SHP77 (cell line): ENCODE measurements at regions not wholly inside any gene's neighbourhood (a gene's known extent, or its start where the extent isn't known, plus 50 kb on each side); places are given as distances from the start of the nearest gene placed in this dataset.
"Not testable (repeated sequence)": the region's sequence is repeated elsewhere in the genome, so short reads cannot be mapped to it uniquely, and the experiment has no call there.

Experiments used
- DNase-seq, 2 experiments: peaks; one replicate each; lab custom pipeline; 2025; lab: John Stamatoyannopoulos, UW

DNA sequence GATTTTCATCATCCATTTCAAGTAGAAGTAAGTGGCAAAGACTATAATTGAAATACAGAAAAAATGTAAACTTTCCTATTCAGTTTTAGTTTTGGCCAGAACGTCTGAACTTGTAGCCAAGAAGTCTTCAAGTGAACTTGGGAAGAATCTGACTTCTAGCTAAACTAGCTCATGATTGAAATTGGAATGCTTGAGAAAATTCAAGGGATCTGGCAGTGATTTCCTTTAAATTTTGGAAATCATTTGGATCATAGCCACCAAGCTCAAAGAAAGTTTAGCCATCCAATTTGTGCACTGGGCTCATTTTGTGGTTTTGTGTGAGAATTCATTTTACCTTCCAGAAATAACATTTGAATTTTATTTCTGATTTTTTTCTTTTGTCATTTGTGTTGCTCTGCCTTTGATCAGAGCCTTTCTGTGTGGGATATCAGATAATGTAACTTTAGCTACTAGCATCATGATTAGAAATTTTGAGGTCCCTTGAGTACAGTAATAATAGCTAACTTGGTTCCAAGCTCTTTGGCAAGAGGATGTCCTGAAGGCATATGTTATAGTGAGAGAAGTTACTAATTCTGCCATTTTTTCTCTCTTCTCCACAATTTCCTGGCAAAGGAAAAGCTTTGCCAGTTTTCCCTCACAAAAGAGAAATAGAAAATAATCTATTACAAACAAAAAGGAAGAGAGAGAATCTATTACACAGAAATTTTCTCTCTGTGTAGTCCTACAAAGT lies 2123.7 kb upstream of the RAG2 start:
- DNase-seq = no peak

DNA sequence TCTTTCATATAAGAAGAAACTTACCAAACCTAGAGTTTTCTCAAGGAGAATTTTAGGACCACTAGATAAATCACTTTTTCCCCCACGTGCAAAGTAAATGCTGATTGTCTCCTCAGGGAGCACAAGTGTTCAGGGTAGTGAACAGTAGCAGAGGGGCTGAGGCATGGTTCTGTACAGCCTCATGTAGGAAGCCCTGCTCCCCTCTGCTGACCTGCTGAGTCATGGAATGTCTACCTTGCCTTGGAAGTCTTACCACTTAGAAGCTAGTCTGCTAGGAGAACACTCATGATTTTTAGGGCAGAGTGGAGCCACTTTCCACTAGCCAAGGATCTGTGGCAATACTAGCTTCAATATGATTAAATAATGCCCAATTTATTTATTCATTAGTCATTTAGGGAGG lies 2120.6 kb upstream of the RAG2 start:
- DNase-seq = no peak

DNA sequence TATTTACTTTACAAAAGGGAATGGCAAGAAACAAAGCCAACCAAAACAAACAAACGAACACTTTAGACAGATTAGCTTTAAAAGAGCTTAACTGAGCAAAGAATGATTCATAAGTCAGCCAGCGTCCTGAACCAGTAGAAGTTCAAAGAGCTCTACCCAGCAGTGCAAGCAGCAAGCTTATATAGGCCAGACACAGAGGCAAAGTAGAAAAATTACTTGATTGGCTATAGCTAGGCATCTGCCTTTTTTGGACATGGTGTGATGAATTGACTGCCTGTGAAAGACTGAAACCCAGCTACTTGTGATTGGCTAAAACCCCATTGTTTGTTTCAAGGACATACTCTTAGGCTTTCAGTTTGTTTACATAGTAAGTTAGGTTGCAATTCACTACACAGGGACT lies 2120.0 kb upstream of the RAG2 start:
- no peak for DNase-seq

DNA sequence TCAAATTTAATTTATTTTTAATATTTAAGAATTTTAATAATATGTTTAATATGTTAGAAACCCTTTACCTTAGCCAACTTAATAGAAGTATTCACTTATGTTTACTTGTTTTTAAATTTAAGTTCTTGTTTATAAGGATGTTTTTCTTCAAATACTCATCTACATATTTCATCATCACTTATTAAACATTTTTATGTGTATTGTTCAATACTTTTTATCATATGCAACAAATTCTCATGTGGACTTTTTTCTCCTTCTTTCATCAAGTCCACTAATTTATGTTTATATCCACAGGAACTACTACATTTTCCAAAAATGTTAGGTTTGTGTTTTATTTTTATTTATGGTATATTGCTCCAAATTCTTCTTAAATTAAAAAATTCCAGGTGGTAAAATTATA lies 2113.1 kb upstream of the RAG2 start:
- no peak for DNase-seq

DNA sequence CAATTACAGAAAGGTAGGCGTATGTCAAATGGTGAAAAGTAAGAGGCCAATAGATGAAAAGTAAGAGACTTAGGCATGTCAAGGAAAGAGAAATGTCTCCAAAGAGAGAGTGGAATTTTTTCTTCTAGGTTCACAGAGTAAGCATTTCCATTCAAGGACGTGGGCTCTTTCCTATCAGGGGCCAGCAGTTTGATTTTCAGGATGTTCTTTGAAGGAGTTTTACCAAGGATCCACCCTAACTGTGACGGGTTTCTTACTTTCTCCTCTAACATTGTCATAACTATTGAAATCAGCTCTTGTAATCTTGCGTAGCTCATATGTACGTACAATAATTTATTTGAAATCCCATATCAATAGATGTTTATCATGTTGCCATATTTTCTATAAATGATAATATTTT lies 2112.2 kb upstream of the RAG2 start:
- no peak for DNase-seq

DNA sequence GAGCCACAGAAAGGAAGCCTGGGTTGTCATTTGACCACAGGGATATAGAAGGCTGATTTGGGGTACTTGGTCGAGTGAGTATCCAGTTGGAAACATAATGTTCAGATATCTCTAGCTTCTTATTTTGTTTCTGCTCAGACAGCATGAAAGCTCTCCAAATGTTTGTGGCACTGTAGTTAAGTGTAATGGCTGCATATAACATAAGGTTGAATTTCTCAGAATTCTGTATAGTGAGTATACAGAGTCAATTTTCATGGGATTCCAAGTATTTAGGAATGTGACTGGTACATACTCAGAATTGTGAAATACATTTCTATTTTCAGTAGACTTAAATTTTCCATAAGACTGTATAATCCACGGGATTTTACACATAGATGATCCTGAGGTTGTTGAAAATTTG lies 2102.1 kb upstream of the RAG2 start:
- no peak for DNase-seq

DNA sequence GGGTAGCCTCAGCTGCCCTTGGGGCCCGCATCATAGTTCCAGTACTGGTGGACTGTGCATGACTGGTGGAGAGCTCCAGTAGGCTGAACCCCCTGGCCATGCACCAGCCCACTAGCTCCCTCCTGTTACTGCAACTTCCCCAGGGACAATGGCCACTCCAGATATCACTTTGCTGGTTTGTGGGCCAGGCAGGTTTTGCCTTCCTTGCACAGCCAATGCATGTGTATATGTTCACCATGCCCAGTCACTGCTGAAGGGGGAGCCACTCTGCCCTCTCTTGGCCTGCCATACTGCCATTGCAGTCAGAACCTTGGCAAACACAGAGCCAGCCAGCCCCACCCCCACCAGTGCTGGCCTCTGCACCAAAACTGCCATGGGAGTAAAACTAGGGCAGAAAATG lies 2095.3 kb upstream of the RAG2 start:
- DNase-seq = no peak

DNA sequence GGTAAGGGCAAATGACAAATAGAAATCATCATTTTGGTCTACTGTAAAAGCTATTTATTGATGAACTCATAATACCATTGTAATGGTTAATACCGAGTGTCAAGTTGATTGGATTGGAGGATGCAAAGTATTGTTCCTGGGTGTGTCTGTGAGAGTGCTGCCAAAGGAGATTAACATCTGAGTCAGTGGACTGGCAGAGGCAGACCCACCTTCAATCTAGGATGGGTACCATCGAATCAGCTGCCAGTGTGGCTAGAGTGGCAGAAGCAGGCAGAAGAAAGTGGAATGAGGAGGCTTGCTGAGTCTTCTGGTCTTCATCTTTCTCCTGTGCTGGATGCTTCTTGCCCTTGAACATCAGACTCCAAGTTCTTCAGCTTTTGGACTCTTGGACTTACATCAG lies 2092.2 kb upstream of the RAG2 start:
- DNase-seq = not testable (repeated sequence)

DNA sequence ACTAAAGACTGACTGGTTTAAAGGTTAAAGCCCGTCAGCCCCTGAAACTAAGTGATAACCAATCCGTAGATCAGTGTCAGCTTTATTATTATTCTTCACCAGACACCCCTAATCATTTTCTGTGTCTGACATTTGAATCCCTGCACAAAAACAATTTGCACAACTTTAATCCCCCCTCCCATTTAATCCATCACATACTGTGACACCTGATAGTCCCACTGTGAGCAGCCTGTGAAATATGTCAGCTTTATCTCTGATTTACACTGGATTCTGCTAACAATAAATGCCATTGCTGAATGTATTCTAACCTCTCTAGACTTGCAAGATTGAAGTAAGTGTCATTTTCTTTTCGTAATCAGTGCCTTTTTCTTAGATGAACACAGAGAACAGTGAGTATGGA lies 2089.0 kb upstream of the RAG2 start:
- no peak for DNase-seq

DNA sequence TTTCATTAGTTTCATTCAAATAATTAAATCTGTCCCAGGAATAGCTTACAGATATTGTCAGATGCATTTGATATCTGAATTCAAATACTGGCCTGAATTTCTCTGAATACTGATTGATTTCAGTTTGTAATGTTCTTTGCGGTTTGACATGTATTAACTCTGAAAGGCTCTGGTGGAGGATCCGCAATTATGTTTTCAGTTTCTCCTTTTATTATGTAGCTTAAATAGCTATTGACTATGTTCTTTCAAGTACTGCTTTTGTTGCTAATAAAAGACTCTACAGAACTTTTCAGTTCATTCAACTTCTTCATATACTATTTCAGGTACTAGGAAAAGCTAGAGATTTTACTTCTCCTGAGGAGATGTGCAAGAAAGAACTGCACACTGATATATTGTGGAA lies 2085.4 kb upstream of the RAG2 start:
- DNase-seq = no peak

DNA sequence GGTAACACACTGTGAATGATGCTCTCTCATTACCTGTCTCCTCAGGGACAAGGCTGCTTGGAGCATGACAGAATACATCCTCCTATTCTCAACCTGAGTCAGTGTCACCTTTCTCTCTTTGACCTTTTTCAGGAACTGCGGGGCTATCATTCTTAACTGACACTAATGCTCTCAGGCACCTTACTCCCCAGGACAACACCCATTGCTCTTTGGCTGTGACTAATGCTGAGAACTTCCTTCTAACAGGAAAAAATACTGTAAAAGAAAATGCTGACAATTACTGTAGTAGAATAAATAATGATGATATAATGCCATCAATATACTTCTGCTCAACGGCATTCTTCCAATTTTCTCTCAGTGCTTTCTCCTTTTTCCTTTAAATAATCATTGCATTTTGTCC lies 2082.7 kb upstream of the RAG2 start:
- no peak for DNase-seq

DNA sequence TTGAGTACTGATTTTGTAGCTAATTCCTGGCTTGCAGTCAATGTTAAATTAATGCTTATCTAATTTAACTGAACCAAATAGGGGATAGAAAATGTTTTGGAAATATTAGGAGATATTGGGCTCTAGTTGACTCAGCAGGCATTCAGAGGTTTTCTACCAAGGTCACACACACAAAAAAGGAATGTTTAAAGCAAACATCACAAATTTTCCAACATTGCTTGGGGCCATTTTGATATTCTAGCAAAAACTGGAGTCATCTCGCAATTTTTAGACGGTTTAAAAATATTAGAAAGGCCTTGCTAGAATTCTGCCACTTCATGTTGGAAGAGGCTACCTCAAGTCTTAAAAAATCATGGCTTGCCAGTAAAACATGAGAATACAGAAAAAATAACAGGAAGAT lies 2082.1 kb upstream of the RAG2 start:
- DNase-seq = no peak

DNA sequence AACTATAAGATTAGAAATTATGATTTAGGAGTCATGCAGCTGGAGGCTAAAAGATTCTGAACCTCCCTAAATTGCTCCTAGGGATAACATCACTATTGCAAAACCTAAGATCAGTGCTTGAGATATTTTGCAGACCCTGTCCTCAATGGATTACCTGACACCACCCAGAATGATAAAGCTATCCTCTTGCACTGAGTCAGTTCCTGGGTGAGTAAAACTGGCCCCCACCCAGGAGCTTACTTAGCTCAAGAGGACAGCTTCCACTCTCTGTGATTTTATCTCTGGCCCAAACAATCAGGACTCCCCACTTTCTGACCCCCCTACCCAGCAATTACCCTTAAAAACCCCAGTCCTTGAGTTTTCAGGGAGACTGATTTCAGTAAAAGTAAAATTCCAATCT lies 2074.4 kb upstream of the RAG2 start:
- DNase-seq = no peak

DNA sequence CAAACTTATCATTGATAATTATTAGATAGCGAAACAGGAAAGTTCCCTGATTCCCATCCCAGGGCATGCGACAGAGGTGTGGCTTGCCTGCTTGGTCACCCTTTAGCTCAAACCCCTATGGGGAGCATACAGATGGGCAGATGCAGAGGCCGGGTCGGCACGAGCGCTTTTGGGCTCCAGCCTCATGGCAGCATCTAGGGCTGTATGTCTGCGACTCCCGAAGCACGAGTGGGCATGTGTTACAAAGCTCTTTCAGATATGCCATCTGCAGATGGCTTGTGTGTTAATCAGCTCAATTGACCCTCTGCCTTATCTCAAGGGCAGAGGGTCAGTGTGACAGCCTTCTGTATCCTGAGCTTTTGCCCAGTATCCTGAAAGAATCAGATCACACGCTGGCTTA lies 2069.3 kb upstream of the RAG2 start:
- no peak for DNase-seq

DNA sequence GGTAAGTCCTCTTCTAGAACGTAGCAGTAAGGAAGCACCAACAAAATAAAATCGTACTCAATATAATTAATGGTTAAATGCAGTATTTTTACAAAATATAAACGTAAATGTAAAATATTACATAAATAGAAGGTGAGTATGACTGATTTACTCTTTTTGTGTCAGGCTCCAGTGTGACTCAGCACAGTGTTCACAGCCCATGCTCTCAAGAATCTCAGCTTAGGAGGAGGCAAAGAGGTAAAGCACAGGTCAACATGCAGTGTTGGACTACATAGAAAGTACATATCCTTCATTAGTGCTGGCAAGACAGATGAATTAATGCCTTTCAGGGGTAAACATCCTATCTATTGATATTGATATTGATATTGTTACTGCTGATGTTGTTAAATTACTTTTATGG lies 2050.6 kb upstream of the RAG2 start:
- no peak for DNase-seq

DNA sequence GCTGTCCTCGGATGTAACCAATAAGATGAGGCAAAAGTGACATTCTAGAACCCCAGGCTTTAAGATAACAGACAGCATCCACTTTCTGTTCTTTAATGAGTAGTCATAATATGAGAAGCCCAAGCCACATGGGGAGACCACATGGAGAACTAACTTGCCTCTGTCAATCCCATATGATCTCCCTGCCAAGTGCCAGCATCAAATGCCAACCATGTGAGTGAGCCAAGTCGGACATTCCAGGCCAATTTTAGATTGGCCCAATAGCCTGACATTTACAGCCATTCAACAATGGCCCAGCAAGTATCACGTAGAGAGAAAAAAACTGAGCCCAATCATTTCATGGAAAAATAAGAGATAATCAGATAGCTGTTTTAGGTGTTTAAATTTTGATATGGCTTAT lies 2048.3 kb upstream of the RAG2 start:
- no peak for DNase-seq

DNA sequence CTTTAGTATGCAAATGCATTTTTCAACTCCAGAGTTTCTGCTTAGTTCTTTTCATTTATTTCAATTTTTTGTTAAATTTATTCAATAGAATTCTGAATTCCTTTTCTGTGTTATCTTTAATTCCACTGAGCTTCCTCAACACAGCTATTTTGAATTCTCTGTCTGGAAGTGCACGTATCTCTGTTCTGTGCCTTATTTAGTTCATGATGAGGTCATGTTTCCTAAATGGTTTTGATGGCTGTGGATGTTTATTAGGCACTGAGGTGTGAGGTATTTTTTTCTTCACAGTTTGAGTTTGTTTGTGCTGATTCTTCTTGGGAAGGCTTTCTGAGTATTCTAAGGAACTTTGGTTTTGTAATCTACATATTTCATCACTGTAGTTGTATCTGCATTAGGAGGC lies 2042.8 kb upstream of the RAG2 start:
- DNase-seq = no peak

DNA sequence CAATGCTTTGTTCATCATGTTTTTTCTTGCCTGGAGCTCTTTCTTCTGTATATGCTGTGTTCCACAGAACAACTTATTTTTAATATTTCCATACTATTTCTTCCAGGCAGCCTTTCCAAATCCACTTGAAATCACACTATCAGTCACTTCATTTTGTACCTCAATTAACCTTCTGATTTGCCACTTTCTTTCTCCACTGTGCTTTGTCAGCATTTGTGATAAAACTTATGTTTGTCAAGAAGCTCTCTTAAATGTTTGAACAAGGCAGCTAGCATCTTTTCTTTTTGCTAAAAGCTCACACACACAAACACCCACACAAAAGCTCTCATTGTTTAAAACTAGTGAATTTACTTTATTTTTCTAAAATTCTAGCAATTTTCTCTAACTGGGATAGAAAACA lies 2014.7 kb upstream of the RAG2 start:
- DNase-seq = no peak

DNA sequence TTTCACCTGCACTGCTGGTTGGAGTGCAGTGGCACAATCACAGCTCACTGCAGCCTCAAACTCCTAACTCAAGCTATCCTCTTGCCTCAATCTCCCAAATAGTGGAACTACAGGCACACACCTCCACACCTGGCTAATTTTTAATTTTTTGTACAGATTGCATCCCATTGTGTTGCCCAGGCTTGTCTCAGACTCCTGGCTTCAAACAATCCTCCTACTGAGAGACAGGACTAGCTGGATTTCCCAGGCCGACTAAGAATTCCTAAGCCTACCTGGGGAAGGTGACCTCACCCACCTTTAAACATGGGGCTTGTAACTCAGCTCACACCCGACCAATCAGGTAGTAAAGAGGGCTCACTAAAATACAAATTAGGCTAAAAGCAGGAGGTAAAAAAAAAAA lies 2003.3 kb upstream of the RAG2 start:
- DNase-seq = not testable (repeated sequence)

DNA sequence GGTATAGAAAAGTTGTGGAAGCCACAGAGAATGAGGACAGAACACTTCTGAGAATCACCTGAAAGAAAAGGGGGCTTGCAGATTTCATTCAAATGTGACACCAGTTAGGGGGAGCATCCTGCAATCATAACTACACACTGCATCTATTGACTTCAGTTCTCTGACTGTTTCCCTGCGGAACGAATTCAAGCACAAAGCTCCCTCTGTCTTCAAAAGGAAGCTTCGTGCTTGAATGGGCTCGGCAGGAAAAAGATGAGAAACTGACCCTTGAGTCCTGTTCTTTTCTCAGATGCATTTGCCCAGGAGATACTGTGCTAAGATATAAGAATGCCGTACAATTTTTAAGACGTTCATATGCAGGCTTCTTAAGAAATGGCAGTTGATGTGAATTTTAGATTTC lies 2000.4 kb upstream of the RAG2 start:
- DNase-seq = no peak

DNA sequence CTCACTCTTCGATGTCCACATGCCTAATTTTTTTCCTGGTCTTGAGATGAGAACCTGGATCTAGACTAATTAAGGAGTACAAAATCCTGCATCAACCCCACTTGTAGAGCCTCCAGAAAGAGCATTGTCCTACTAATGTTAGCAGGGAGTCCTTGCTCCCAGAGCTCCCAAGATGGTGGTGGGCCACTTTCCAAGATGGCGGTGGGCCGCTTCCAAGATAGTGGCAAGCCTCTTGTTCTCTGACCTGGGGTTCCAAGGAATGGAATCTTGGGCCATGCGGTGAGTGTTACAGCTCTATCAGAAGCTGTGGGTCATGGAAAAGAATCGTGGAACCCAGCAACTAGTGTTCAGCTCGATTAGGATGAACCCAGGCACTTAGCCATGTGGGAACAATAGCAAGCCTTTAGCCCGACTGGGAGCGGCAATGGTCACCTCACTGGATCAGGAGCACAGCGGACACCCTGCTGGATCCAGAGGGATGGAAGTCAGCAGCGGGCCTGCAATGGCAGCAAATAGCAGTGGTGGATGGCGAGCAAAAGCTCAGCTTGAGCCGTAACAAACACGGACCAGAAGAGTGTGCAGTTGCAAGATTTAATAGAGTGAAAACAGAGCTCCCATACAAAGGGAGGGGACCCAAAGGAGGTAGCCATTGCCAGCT lies 1997.5 kb upstream of the RAG2 start:
- DNase-seq = not testable (repeated sequence)

DNA sequence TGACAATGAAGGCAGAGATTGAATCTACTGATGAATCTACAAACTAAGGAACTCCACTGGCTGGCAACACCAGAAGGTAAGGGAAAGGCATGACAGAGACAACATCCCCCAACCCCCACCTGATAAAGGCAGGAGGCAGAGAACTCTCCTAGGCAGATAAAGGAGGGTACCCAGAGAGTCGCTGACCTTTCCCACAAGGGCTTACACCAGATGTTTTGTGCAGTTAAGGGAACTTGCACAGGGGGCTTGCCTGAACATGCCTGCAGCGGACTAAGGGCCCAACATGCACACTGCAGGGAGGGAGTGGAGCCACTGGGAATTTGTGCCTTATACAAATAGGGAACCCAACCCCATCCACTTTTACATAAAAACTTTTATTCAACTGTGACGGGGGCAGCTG lies 1996.9 kb upstream of the RAG2 start:
- DNase-seq = no peak

DNA sequence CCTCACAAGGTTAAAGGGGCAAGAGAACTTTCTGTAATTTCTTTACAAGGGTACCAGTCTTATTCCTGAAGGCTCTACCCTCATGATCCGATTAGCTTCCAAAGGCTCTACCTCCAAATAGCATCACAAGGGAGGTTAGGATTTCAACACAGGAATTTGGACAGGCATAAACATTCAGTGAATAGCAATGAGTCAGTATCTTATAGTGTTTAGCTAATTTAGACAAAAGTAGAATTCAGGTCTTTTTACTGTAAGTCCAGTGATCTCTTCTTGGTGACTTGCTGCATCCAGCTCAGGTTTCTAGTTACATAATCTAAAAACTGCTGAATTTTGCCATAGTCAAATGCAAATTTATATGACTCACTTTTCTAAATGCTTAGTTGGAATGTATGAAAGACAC lies 1995.6 kb upstream of the RAG2 start:
- no peak for DNase-seq

DNA sequence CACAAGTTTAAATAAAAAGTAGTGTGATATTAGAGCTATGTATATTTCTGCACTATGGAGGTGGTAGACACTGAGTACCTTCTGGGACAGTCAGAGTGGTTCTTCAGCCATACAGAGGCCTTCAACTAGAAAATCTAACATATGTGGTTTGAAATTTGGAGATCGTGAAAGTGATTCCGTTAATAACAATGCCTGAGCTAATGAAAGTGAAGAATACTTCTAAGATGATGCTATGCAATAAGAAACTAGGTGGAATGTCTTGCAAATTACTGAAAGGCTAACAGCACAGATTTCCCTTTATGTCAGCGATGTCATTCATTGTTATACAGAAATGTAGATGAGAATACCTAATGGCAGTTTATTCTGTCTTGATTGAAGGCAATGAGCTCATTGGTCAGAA lies 1984.7 kb upstream of the RAG2 start:
- no peak for DNase-seq
